Endothelial cell of umbilical vein (primary cell): ENCODE measurements at regions not wholly inside any gene's neighbourhood (a gene's known extent, or its start where the extent isn't known, plus 50 kb on each side); places are given as distances from the start of the nearest gene placed in this dataset.

Source experiments
- CTCF ChIP-seq, 2 donors: IDR thresholded peaks; 1 replicate in 1 of 2; 2 replicates in 1 of 2; pipeline ENCODE4 v1.5.1; 2011; ENCODE audit warnings: low read length in 2 of 2, mild to moderate bottlenecking in 2 of 2, moderate library complexity in 2 of 2, control low read depth in 1 of 2, inconsistent platforms in 1 of 2, low read depth in 1 of 2; ENCODE audit not compliant: insufficient read depth in 1 of 2; ENCODE audit errors: extremely low read depth in 1 of 2
- EZH2 ChIP-seq: IDR thresholded peaks from 2 replicates; pipeline ENCODE4 v1.6.1; 2012; ENCODE audit warnings: borderline replicate concordance, low read depth, mild to moderate bottlenecking, moderate library complexity, low read length, inconsistent platforms; ENCODE audit not compliant: severe bottlenecking
- GATA2 ChIP-seq: IDR thresholded peaks from 2 replicates; pipeline ENCODE4 v1.7.0; 2011; ENCODE audit warnings: low read depth, mild to moderate bottlenecking, moderate library complexity, mixed read lengths, low read length; ENCODE audit not compliant: insufficient read length, insufficient read depth
- JUN ChIP-seq: IDR thresholded peaks from 2 replicates; pipeline ENCODE4 v1.6.1; 2011; ENCODE audit warnings: borderline replicate concordance, low read depth; ENCODE audit not compliant: insufficient read length, insufficient read depth
- MAX ChIP-seq: IDR thresholded peaks from 2 replicates; pipeline ENCODE4 v1.6.1; 2011; ENCODE audit not compliant: insufficient read depth, insufficient read length
- MYC ChIP-seq: IDR thresholded peaks from one replicate; pipeline ENCODE4 v1.6.1; 2011; ENCODE audit warnings: mild to moderate bottlenecking, low read depth, low read length
- POLR2A ChIP-seq: IDR thresholded peaks from 2 replicates; pipeline ENCODE4 v1.6.1; 2012; ENCODE audit warnings: low read depth, mild to moderate bottlenecking, control low read depth, low read length
- POLR2AphosphoS5 ChIP-seq: IDR thresholded peaks from 2 replicates; pipeline ENCODE4 v1.6.1; 2012; ENCODE audit warnings: low read depth, mild to moderate bottlenecking, control low read depth, low read length, moderate library complexity; ENCODE audit not compliant: insufficient read depth

- TF ChIP-seq CTCF (IDR thresholded peaks at IDR 0.05; ENCODE audit: extremely low read depth in 1 of 2, insufficient read depth in 1 of 2, low read depth in 1 of 2, low read length in 2 of 2) (no peak), POLR2A (no peak), EZH2 (no peak), POLR2AphosphoS5 (no peak), MAX (no peak), MYC (no peak), GATA2 (no peak), JUN (no peak)
Observed at GRCh38 chr15:62279041-62279440, 114.0 kb upstream of the C2CD4B start.
